GM23338 (cell line): ENCODE measurements at regions not wholly inside any gene's neighbourhood (a gene's known extent, or its start where the extent isn't known, plus 50 kb on each side); places are given as distances from the start of the nearest gene placed in this dataset.

ENCODE experiments used
- CREB1 ChIP-seq: fragments of 250-450 bp; sonication (Bioruptor Pico); IDR thresholded peaks from 2 replicates; pipeline ENCODE4 v1.5.0; 2020; ENCODE audit warnings: low read depth, mild to moderate bottlenecking, moderate library complexity
- EZH2 ChIP-seq: fragments of 200-600 bp; sonication (generic); IDR thresholded peaks from one replicate; pipeline ENCODE4 v1.8.0; 2017; ENCODE audit warnings: antibody characterized with exemption, mild to moderate bottlenecking, low read depth; ENCODE audit not compliant: unreplicated experiment
- TF ChIP-seq, protein P1 (sequence below), 2 experiments: fragments of 200-600 bp in 1 of 2; sonication (generic) in 1 of 2; conservative IDR thresholded peaks; 2 replicates each; pipeline versions ENCODE4 v1.5.1 to v1.6.1; 2016 to 2017; ENCODE audit warnings: antibody characterized with exemption in 2 of 2, low read depth in 2 of 2, mild to moderate bottlenecking in 2 of 2, moderate library complexity in 1 of 2

DNA sequence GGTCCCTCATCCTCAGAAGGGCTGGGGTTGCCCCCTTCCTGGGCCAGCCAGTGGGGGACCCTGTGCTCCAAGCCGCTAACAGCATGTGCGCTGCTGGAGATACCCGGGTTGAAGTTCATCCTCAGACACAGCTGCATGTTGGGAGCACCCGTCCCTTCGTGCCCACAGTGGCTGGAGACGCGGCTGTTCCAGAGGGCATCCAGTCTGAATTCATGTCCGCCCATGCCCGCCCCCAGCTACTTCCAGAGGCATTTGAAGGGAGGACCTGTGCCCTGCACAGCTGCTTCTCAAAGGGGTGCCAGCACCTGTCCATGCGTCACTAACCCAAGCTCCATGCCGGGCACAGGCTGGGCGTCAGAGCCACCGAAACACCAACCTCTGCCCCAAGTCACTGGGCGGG lies 68.1 kb upstream of the ADGRA1 start:
- TF ChIP-seq EZH2 (no peak), CREB1 (CRISPR knock-in tag) (no peak)
- TF ChIP-seq, protein P1, sequence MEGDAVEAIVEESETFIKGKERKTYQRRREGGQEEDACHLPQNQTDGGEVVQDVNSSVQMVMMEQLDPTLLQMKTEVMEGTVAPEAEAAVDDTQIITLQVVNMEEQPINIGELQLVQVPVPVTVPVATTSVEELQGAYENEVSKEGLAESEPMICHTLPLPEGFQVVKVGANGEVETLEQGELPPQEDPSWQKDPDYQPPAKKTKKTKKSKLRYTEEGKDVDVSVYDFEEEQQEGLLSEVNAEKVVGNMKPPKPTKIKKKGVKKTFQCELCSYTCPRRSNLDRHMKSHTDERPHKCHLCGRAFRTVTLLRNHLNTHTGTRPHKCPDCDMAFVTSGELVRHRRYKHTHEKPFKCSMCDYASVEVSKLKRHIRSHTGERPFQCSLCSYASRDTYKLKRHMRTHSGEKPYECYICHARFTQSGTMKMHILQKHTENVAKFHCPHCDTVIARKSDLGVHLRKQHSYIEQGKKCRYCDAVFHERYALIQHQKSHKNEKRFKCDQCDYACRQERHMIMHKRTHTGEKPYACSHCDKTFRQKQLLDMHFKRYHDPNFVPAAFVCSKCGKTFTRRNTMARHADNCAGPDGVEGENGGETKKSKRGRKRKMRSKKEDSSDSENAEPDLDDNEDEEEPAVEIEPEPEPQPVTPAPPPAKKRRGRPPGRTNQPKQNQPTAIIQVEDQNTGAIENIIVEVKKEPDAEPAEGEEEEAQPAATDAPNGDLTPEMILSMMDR (conservative IDR thresholded peaks at IDR 0.05; ENCODE audit: low read depth in 2 of 2) = no peak
